ENCODE measurements at regions not wholly inside any gene's neighbourhood (a gene's known extent, or its start where the extent isn't known, plus 50 kb on each side); places are given as distances from the start of the nearest gene placed in this dataset.
"Not testable (repeated sequence)": the region's sequence is repeated elsewhere in the genome, so short reads cannot be mapped to it uniquely, and the experiment has no call there.

- no peak for DNase-seq
Measured at GRCh38 chr12:69131077-69131476, 108.3 kb upstream of the CPSF6 start.

GRCh38 chr12:69136931-69137613, 102.3 kb upstream of the CPSF6 start:
- DNase-seq, result no peak

GRCh38 chr12:69141074-69141473, 98.3 kb upstream of the CPSF6 start:
- DNase-seq, result no peak

GRCh38 chr12:69149270-69149669, 90.1 kb upstream of the CPSF6 start:
- no peak for DNase-seq

- no peak for DNase-seq
Measured at GRCh38 chr12:69150083-69150795, 89.1 kb upstream of the CPSF6 start.

- DNase-seq, result no peak
Measured at GRCh38 chr12:69150796-69151127, 88.6 kb upstream of the CPSF6 start.

GRCh38 chr12:69151254-69151764, 88.1 kb upstream of the CPSF6 start:
- no peak for DNase-seq

- DNase-seq, result peak; percentile 75
Measured at GRCh38 chr12:69154585-69155363, 84.6 kb upstream of the CPSF6 start.

GRCh38 chr12:69157023-69157655, 82.2 kb upstream of the CPSF6 start:
- DNase-seq, result peak; percentile 87

GRCh38 chr12:69161829-69162228, 77.5 kb upstream of the CPSF6 start:
- no peak for DNase-seq

- DNase-seq, result no peak
Measured at GRCh38 chr12:69163681-69164362, 75.5 kb upstream of the CPSF6 start.

- no peak for DNase-seq
Measured at GRCh38 chr12:69167648-69168165, 71.7 kb upstream of the CPSF6 start.

GRCh38 chr12:69168363-69168762, 71.0 kb upstream of the CPSF6 start:
- DNase-seq, result no peak

- no peak for DNase-seq
Measured at GRCh38 chr12:69168828-69169227, 70.5 kb upstream of the CPSF6 start.

- no peak for DNase-seq
Measured at GRCh38 chr12:69170293-69170692, 69.1 kb upstream of the CPSF6 start.

GRCh38 chr12:69171881-69172280, 67.5 kb upstream of the CPSF6 start:
- no peak for DNase-seq

- no peak for DNase-seq
Measured at GRCh38 chr12:69172491-69172890, 66.9 kb upstream of the CPSF6 start.

GRCh38 chr12:69173368-69173767, 66.0 kb upstream of the CPSF6 start:
- no peak for DNase-seq

- no peak for DNase-seq
Measured at GRCh38 chr12:69179786-69180185, 59.6 kb upstream of the CPSF6 start.

- not testable (repeated sequence) for DNase-seq
Measured at GRCh38 chr12:69187572-69187971, 51.8 kb upstream of the CPSF6 start.

GRCh38 chr12:69189378-69189978, 49.9 kb upstream of the CPSF6 start:
- no peak for DNase-seq

Measured in inflammatory macrophage treated with lipopolysaccharide for 4 hours (primary cell).